Putamen (tissue), 1 donor: ENCODE measurements at regions not wholly inside any gene's neighbourhood (a gene's known extent, or its start where the extent isn't known, plus 50 kb on each side); places are given as distances from the start of the nearest gene placed in this dataset.

ENCODE experiments used
- DNase-seq: peaks from one replicate; pipeline ENCODE4 v3.0.0-alpha.2; 2016; ENCODE audit warnings: low spot score

DNA sequence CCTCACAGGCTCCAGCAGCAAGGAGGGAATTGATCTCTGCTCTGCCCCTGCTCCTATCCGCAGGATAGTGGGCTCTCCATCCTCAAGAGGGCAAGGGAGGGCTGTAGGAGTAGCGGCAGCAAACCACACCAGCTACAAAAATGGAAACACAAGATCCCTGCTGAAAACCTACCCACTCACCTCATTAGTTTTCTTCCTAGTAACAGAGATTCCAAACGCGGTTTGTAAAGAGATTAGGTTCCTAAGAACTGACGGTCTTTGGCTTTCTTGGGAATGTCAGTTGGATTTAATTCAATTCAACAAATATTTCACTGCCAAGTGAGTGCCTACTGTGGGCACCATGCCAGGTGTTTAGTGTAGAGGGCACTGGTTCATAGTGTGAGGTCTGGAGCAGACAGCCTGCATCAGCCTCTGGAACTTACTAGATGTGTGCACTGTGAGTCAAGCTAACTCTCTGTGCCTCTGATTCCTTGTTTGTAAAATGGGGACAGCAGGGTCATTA lies 84.7 kb downstream of the MRPL46 start:
- DNase-seq = peak; percentile 69

DNA sequence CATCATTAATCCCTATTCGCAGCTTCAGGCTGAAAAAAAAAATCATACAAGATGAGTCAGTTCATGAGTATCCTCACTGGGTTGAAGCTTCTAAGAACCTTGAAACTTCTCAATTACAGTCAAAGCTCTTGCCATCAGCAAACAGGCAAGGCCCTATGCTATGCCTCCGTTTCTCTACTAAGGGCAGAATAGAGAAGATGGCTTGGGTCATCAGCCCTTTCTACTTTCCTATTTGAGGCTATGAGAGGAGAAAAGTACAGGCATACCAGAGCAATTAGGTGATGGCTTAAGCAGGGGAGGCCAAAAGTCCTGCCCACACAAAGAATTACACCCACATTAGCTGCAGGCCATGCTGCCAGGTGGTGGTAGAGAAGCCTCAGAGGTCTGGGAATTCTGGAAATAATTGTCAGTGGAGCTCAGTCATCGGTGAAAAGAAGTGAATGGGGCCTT lies 89.0 kb downstream of the MRPL46 start:
- no peak for DNase-seq

DNA sequence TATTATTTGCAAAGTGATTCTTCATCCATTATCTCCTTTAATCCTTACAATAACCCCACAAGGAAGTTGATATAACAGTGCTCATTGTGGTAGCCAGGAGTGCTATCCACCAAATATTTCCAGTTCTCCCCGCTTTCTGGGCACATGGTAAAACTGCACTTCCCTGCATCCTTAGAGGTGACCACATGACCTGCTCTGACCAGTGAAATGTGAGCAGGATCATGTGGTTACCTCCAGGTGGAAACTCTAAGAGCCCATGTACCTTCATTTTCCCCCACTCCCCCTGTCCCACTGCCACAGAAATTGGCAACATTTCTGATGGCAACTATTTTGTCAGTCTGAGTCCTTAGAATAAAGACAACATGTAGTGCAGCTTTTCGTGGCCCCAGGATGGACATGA lies 89.7 kb downstream of the MRPL46 start:
- DNase-seq = no peak

DNA sequence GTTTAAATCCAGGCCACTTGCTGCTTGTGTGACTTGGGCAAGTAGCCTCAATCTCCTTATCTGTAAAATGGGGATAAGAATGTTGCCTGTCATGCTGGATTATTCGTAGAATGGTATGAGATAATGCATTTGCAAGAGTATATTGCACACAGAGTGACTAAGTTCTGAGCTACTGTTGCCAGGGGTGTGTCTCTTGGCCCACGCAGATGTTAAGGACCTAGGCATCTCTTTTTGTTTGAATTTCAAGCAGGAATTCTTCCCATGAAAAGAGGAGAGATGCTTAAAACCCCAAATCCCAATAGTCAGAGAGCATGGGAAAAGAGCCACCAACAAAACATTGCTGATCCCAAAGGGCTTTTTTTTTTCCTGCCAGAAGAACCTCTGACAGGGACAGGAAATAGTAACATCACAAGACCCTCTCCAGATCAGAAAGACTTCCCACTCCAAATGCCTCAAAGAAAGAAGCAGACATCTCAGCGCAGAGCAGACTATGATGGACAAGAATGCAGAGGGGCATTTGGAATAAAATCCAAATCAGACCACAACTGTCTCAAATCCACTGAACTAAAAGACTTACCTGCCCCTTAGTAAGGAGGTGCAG lies 90.5 kb downstream of the MRPL46 start:
- peak; percentile 53 for DNase-seq

DNA sequence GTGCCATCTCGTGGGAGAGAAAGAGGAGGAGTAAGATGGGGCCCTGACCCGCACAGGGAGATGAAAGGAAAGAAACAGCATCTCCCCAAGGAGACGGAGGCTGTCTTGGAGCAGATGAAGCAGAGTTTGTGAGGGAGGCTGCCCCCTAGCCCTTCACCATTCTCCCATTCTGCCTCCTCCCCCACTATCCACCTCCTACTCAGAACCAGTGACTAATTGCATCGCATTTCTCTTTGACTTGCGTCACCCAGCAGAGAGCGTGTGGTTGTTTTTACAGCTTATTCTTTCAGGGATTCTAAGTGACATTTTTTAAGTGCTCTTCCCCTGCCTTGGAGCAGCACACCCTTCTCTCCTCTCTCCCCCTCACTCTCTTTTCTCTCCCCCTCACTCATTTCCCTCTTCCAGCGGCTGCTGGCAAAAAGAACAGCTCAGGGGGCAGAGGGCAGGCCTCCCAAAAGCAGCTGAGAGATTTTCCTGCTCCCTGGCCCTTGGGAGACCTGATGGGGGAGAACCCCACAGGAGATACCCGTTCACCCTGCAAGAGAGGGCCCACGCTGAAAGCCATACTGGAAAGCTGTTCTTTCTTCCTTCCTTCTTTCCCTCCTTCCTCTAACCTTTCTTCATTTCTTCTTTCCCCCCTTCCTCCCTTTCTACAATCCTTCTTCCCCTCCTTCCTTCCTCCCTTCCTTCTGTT lies 91.8 kb downstream of the MRPL46 start:
- peak; percentile 81 for DNase-seq

DNA sequence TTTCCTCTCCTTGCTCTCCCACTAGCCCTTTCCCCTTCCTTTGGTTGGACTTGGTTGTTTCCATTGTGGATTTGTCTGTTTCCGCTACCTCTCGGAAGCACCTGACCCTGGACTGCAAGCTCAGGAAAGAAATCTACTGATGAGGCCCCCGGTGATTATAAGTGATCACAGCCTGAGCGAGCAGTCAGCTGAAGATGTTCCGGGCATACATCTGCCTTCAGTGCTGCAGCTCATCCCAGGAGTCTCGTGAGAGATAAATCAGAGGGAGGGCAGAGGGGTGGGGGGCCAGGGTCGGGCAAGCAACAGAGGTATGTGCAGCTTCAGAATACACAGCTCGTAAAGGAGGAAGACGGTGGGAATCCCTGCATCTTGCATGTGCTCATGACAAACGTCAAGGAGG lies 102.1 kb downstream of the MRPL46 start:
- no peak for DNase-seq

DNA sequence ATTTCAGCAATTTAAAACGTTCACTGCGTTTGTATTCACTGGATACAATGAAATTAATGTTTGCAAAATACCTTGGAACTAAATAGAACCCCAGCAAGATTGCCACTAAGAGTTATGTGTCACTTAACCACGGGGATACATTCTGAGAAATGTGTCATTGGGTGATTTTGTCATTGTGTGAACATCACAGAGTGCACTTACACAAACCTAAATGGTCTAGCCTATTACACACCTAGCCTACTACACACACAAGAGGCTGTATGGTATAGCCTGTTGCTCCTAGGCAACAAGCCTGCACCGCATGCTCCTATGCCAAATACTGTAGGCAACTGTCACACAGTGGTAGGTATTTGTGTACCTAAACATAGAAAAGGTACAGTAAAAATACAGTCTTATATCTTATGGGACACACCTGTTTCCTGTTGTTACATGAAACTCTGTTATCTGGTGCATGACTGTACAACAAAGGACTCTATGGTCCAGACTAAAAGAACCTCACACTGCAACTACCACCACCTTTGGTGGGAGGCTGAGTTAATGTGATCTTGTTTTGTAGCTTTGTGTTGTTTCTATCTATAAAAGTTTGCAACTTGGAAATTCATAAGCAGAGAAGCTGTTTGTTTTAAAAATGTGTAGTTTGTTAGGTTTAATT lies 92.2 kb upstream of the NTRK3 start:
- no peak for DNase-seq

DNA sequence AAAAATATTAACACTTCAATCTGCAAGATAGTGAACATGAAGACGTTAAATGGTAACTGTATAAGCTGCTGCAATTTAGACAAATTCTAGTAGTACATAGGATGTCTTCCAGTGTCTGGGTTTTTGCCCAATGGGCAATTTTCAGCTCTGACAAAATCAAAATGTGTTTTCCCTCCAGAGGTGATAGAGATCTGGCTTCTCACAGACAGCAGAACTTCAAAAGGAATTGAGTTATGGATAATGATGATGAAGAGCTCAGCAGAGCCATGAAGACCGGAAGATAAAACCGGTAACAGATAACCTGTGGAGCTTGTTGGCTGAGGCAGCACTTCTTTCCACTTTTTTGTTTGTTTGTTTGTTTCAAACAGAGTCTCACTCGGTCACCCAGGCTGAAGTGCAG lies 89.4 kb upstream of the NTRK3 start:
- no peak for DNase-seq

DNA sequence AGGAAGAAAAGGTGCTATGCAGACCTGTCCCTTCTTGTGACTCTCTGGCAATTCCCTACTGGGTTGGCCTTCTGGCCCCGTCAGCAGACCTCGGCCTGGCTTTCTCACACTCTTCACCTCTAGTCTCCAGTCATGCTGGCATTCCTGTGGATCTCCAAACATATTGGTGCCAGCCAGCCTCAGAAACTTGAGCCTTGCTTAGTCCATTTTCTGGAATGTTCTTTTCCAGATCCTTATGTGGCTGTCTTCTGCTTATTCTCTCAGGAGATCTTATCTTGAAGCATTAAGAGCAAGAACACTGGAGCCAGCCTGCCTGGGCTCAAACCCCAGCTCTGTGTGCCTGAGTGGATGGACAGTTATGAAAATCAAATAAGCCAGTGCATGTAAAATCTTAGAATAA lies 88.2 kb upstream of the NTRK3 start:
- DNase-seq = no peak

DNA sequence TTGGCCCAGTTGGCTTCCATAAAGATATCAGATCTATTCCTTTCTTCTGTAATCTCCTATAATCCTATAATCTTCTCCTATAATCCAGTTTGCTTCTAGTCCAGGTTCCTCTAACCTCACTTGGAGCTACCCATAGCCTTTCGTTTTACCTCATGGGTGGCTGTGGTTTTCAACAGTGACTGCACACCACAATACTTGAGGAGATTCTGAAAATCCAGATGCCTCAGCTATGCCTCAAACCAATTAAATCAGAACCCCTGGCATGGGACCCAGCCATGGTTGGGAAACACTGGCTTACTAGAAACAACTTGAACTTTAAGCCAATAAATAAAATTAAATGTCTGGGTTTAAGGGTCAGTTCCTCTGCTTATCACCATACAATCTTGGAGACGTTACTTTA lies 86.1 kb upstream of the NTRK3 start:
- no peak for DNase-seq

DNA sequence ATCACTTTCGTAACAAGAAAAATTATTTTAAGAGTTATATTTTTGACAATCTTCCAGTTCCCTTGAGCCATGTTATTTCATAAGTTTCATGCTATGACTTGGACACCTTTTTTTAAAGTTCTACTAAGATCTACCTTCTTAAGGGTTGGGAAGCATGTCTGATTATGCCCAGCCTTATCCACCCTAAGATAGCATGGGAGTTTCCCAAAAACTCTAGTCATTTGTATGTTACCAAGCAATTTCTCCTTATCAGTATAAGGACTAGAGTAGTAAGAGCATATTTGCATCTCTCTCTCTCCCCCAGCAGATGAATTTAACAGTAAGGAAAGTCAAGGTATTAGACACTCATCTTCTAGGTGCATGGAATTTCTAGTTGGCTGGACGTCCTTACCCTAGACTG lies 85.1 kb upstream of the NTRK3 start:
- DNase-seq = no peak

DNA sequence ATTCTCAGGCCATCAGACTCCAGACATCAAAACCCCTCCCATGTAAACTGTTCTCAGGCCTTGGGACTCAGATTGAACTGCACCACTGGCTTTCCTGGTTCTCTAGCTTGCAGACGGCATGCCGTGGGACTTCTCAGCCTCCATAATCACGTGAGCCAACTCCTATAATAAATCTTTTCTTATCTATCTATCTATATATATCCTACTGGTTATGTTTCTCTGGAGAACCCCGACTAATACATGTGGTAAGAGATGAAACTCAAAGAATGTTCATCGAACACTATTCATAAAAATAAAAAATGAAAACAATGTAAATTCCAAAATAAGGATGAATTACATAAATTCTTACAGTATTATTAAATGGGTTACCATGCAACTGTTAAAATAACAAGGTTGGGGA lies 84.5 kb upstream of the NTRK3 start:
- no peak for DNase-seq

DNA sequence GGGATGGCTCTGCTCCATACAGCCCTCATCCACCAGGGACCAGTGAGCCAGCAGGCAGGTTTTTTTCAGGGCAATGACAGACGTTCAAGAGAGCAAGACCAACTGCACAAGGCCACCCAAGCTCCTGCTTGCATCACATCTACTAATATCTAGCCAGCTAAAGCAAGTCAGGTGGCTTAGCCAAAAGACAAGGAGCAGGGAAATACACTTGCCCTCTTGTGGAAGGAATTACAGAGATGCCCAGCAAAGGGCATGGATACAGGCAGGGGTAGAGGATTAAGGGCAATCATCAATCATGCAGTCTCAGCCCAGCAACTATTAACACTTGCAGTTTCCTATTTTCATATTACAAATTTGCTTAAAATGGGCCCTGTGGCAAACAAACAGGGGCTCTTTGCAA lies 81.5 kb upstream of the NTRK3 start:
- DNase-seq = no peak

DNA sequence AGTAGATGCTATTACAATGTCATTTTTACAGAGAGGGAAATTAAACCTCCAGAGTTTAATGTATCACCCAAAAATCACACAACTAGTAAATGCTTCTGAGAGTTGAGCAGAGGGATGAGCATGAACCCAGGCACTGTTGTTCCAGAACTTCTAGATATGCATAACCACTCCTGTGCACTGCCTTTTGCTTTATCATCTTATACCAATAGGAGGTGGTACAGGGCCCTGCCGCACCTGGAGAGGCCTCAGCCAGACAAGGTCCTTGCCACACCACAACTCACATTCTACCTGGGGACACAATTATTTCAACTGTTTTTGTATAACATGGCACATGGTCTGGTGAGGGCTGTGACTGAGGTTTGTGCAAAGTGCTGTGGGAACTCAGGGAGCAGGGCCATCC lies 78.5 kb upstream of the NTRK3 start:
- no peak for DNase-seq

DNA sequence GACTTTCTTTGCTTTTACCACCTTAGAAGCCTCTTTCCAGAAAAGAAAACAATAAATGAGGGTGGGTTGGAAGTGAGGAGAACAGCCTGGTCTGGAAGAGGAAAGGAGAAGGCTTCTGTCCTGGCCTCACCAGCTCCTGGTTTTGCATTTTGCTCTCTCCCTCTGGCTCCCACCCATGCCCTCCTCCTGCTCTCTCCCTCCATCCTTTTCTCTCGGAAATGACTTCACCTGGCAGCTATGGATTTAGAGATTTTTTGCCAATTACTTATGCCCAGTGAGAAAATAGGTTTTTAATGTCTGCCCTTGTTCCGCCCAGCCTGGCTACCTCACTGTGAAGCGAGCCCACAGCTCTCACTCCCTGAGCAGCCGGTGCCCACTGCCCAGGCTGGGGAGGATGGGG lies 77.9 kb upstream of the NTRK3 start:
- DNase-seq = no peak

DNA sequence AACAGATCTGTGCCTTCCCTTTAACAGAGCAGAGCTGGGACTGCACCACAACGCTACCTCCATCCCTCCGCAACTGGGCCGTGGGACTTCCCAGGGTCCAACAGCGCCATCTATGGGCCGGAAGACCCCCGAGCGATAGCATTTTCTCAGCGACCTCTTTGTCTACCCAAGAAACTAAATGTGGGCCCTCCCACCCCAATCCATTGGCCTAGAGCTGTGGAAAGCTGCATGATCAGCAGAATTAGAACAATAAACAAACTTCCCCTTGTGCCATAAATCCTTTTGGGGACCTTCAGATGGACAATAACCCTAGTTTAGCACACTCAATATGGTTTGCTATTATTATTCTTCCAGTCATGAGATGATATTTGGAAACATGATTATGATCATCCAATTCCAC lies 74.8 kb upstream of the NTRK3 start:
- peak; percentile 3 for DNase-seq

DNA sequence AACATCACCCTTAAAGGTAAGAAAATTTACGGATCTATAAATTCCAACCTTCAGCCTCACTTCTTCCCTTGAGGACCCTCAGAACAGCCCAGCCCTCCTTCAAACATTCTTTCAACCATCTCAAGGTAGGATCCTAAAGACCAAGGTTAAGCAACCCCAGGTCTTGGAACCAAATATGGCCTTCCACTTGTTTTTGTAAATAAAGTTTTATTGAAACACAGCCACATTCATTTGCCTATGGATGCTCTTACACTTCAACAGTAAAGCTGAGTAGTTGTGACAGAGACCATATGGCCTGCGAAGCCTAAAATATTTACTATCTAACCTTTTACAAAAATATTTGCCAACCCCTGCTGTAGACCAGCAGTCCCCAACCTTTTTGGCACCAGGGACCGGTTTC lies 70.4 kb upstream of the NTRK3 start:
- DNase-seq = no peak

DNA sequence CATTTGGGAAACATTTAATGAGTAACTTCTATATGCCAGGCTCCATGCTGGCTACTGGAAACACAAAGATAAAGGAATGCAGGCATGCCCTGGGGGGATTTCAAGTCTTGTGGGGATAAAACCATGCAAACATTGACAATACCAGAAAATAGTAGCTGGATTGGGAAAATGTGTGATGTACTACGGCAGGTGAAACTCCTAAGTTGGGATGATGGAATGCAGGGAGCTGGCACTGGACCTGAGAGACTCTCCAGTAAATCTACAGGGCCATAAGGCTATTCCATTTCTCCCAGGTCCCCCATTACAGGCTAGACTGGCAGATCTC lies 68.2 kb upstream of the NTRK3 start:
- DNase-seq = no peak

DNA sequence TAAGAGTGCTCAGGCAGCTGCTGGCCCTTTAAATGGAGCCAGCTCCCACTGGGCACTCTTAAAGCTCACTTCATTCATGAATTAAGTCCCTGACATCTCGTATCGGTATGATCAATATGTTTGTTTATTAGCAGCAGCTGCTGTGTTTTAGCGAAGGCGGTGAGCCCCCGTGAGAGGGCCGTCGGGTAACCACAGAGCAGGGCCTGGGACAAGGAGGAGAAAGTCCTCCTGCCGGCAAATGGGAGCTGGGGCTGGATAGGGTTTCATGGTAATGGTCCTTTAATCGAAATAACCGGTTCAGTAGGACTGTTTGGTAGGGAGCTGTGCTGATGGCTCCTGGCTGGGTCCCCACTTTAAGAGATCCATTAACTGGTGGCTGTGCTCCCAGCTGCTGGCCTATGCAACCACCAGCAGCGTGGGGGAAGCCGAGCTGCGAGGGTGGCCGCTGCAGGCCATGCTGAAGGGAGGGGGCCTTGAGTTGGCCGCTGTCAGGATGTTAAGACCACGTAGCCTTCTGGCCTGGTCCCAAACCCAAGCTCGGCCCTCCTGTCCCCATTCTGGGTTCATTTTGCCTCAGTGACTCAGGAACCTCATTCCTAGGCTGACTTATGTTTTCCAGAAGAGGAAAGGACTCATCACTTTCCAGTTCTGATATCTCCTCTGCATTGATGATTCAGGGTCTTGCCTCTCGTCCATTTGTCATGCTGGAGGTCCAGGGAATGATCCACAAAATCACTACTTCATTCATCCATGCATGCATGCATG lies 67.6 kb upstream of the NTRK3 start:
- DNase-seq = no peak

DNA sequence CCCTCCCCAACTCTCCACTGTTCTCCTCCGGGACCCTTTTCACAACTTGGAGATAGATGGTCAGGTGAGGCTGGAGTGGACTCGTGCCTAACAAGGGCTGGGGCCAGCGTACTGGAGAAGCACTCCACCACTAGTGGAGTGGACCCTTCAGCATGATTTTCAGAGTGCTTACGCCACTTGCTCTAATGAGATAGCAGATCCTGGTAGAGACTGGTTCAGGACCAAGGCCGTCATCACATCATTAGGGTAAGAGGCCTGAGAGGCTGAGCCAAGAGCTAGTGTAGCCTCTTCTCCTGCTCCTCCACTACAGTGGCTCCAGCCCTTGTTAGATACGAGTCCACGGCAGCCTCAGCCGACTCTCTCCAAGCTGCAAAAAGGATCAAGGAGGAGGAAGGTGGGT lies 66.9 kb upstream of the NTRK3 start:
- no peak for DNase-seq

DNA sequence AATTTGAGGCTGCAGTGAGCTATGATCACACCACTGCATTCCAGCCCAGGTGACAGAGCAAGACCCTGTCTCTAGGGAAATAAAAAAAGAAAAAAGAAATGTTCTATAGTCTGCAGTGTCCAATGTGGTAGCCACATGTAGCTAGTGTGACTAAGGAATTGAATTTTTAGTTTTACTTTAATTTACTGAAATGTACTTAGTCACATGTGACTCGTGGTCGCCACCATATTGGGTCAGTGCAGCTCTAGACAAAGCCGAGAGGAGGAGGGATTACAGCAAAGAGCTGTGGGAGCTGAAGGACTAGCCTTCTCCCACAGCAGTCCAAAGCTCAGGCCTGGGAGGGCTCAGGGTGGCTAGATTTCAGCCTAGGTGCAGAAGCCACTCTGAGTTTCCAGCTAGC lies 65.9 kb upstream of the NTRK3 start:
- DNase-seq = no peak

DNA sequence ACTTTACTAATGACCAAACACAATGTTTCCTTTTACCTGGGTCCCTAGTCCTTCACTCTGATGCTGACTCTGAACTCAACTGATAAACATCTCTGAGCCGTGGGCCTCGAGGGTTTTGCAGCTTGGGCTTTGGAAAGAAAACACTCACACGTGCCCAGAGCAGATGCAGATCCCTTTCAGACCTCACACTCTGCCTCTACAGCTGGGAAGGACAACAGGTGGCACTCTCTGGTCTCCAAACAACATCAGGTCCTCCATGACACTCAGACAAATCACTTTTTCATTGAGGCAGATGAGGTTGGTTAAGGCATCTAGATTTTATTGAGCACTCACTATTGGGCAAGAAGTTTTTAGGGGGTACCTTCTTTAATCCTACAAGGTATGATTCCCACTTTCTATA lies 64.7 kb upstream of the NTRK3 start:
- no peak for DNase-seq

DNA sequence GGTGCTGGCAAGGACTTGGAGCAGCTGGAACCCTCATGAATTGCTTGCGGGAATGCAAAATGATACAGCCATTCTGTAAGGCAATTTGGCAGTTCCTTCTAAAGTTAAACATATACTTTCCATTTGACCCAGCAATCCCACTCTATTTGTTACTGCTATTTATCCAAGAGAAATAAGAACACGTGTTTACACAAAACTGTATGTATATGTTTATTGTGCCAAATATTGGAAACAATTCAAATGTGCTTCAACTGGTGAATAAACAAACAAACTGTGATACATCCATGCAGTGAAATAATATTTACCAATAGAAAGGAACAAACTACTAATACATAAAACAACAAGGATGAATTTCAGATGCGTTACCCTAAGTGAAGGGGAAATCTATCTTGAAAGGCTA lies 60.0 kb upstream of the NTRK3 start:
- no peak for DNase-seq
